ENCODE measurements at regions not wholly inside any gene's neighbourhood (a gene's known extent, or its start where the extent isn't known, plus 50 kb on each side); places are given as distances from the start of the nearest gene placed in this dataset.

GRCh38 chr2:212609479-212609878 is 70.9 kb upstream of the ERBB4 start:
- H3K27ac ChIP-seq = no peak overlapping the region
- no peaks in the 10 kb centered on the region for H3K9me3 ChIP-seq
- TF ChIP-seq, protein P1, sequence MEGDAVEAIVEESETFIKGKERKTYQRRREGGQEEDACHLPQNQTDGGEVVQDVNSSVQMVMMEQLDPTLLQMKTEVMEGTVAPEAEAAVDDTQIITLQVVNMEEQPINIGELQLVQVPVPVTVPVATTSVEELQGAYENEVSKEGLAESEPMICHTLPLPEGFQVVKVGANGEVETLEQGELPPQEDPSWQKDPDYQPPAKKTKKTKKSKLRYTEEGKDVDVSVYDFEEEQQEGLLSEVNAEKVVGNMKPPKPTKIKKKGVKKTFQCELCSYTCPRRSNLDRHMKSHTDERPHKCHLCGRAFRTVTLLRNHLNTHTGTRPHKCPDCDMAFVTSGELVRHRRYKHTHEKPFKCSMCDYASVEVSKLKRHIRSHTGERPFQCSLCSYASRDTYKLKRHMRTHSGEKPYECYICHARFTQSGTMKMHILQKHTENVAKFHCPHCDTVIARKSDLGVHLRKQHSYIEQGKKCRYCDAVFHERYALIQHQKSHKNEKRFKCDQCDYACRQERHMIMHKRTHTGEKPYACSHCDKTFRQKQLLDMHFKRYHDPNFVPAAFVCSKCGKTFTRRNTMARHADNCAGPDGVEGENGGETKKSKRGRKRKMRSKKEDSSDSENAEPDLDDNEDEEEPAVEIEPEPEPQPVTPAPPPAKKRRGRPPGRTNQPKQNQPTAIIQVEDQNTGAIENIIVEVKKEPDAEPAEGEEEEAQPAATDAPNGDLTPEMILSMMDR (IDR thresholded peaks at IDR 0.05) = no peak
- intact Hi-C loops (cut with DNase I) = no loop called here
- H3K36me3 ChIP-seq = no peaks in the 10 kb centered on the region
- H3K27me3 ChIP-seq = no peaks in the 10 kb centered on the region
- H3K4me1 ChIP-seq = no peaks in the 10 kb centered on the region
- ATAC-seq = no peak
- DNase-seq = no peak
- no peak overlapping the region for H3K4me3 ChIP-seq

GRCh38 chr2:212607080-212607479 is 68.5 kb upstream of the ERBB4 start:
- intact Hi-C loops (cut with DNase I) = no loop called here
- ATAC-seq (no peak), DNase-seq (no peak)
- no peaks in the 10 kb centered on the region for H3K27me3 ChIP-seq
- H3K4me1 ChIP-seq = no peaks in the 10 kb centered on the region
- TF ChIP-seq, protein P1 (IDR thresholded peaks at IDR 0.05) = no peak
- H3K36me3 ChIP-seq = no peaks in the 10 kb centered on the region
- H3K9me3 ChIP-seq = no peaks in the 10 kb centered on the region
- H3K4me3 ChIP-seq = no peak overlapping the region
- H3K27ac ChIP-seq = no peak overlapping the region

GRCh38 chr2:212606232-212606631 is 67.6 kb upstream of the ERBB4 start:
- intact Hi-C loops (cut with DNase I) = no loop called here
- DNase-seq (no peak), ATAC-seq (no peak)
- H3K27me3 ChIP-seq = no peaks in the 10 kb centered on the region
- TF ChIP-seq, protein P1 (IDR thresholded peaks at IDR 0.05) = no peak
- H3K27ac ChIP-seq = no peak overlapping the region
- no peaks in the 10 kb centered on the region for H3K9me3 ChIP-seq
- no peaks in the 10 kb centered on the region for H3K36me3 ChIP-seq
- no peaks in the 10 kb centered on the region for H3K4me1 ChIP-seq
- no peak overlapping the region for H3K4me3 ChIP-seq

- no peak for ATAC-seq
Observed at GRCh38 chr2:212596688-212597087, 58.1 kb upstream of the ERBB4 start.

DNA sequence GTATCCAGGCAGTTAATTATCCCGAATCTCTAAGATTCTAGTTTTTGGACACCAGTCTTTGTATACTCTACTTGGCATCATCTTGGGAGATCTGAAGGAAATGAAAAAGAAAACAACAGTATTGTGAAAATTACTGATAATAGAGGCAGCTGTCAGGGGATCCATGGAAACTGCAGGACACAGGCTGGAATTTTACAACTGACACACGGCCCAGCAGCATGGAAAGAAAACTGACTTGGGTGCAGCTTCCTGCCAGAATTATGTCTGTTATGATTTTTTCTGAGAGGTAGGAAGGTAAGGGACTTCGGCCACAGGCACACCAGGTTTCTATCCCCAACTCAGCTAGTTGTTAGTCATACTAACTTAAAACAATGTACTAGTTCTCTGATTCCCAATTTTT is 57.7 kb upstream of the ERBB4 start:
- Histone ChIP-seq H3K27me3 (no peaks in the 10 kb centered on the region), H3K36me3 (no peaks in the 10 kb centered on the region), H3K27ac (no peak overlapping the region), H3K4me1 (no peaks in the 10 kb centered on the region), H3K9me3 (no peaks in the 10 kb centered on the region), H3K4me3 (no peak overlapping the region)
- intact Hi-C loops (cut with DNase I) = no loop called here
- DNase-seq (no peak), ATAC-seq (no peak)
- TF ChIP-seq, protein P1 (IDR thresholded peaks at IDR 0.05) = no peak

More at GRCh38 chr2:212596688-212597087, 58.1 kb upstream of the ERBB4 start:
- no peak for DNase-seq
- Histone ChIP-seq H3K4me3 (no peak overlapping the region), H3K27me3 (no peaks in the 10 kb centered on the region), H3K36me3 (no peaks in the 10 kb centered on the region), H3K27ac (no peak overlapping the region), H3K4me1 (no peaks in the 10 kb centered on the region), H3K9me3 (no peaks in the 10 kb centered on the region)
- intact Hi-C loops (cut with DNase I) = no loop called here
- TF ChIP-seq, protein P1 (IDR thresholded peaks at IDR 0.05) = no peak

DNA sequence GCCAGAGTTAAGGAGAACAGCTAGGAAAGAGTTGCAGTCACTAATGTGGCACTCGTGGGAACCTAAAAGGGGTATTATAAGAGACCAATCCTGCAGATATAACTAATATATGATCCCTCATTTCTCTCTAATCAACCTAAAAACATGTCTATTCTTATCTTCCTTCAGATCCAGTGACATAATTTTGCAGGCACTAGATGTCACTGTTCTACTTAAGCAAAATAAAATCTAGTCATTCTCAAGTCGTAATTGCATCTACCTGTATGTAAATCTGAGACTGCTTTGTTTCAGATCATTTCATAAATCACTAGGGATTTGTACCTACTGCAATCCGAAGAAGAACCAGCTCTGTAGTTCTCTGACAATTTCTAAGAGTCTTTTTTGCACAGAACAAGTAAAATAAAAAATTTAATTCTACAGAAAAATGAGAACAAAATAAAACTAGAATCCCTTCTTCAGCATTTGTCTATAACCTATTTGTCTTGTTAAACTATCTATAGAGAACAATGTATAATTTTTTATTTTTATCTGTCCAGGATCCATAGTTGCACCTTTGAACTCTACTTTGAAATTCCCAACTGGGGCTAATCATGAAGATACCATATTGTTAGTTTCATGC is 56.5 kb upstream of the ERBB4 start:
- Histone ChIP-seq H3K9me3 (no peaks in the 10 kb centered on the region), H3K4me1 (no peaks in the 10 kb centered on the region), H3K36me3 (no peaks in the 10 kb centered on the region), H3K4me3 (no peak overlapping the region), H3K27ac (no peak overlapping the region), H3K27me3 (no peaks in the 10 kb centered on the region)
- intact Hi-C loops (cut with DNase I) = no loop called here
- TF ChIP-seq, protein P1 (IDR thresholded peaks at IDR 0.05) = no peak
- no peak for DNase-seq
- no peak for ATAC-seq

Data from upper lobe of right lung (tissue), 1 donor.